Right ventricle myocardium inferior (tissue), 1 donor: ENCODE measurements at regions not wholly inside any gene's neighbourhood (a gene's known extent, or its start where the extent isn't known, plus 50 kb on each side); places are given as distances from the start of the nearest gene placed in this dataset.

Experiments used
- ATAC-seq: fragments of 200-7000 bp; cut with Tn5 transposase; one replicate; pipeline ENCODE4 v1.9.1; 2020; ENCODE audit warnings: mild to moderate bottlenecking, moderate library complexity
- DNase-seq: peaks from one replicate; pipeline ENCODE4 v3.0.0; 2021; ENCODE audit errors: missing footprints
- intact Hi-C: fragments of 100-400 bp; cut with DNase I; formaldehyde crosslinking; loops from one replicate; pipeline ENCODE4 v1.11.0; 2022
- donor health status: DM: no; HTN: yes; CAD: no; lungs with severe emphysema.

GRCh38 chr14:95444132-95445129, 72.0 kb downstream of the SYNE3 start:
- intact Hi-C loops: loop anchor here (10.0 kb wide), 1 partner anchor 550 kb away; no protein-coding TSS in a partner anchor
- DNase-seq: no peak
- no peak for ATAC-seq

DNA sequence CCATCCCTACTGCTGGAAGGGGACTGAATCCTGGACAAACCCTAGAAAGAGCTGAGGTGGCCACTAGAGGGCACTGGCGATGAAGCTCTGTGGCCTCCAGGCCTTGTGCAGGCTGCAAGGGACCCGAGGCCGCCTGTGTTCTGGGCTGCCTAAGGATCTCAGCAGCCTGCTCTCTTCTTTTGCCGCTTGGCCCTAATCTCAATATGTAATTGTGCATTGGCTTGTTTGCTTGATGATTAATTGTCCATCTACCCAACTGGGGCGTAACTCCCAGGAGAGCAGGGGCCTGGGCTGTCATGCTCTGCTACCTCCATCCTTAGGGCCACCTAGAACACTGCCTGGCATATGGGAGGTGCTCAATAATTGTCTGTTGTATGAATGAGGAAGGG, 73.8 kb downstream of the SYNE3 start:
- ATAC-seq: peak; percentile 94
- intact Hi-C loops: loop anchor here (1.0 to 10.0 kb wide), 2 partner anchors 85 to 552 kb away; no protein-coding TSS in a partner anchor
- peak; percentile 89 for DNase-seq

GRCh38 chr14:95442016-95442632, 74.3 kb downstream of the SYNE3 start:
- no peak for ATAC-seq
- no peak for DNase-seq
- intact Hi-C loops: loop anchor here (1.0 to 10.0 kb wide), 2 partner anchors 85 to 553 kb away; no protein-coding TSS in a partner anchor

GRCh38 chr14:95440951-95441350, 75.5 kb downstream of the SYNE3 start:
- DNase-seq: no peak
- no peak for ATAC-seq
- intact Hi-C loops: loop anchor here (10.0 kb wide), 1 partner anchor 554 kb away; no protein-coding TSS in a partner anchor

GRCh38 chr14:95440496-95440895, 76.0 kb downstream of the SYNE3 start:
- intact Hi-C loops: loop anchor here (10.0 kb wide), 1 partner anchor 554 kb away; no protein-coding TSS in a partner anchor
- DNase-seq (no peak), ATAC-seq (no peak)

GRCh38 chr14:95439881-95440280, 76.6 kb downstream of the SYNE3 start:
- no peak for DNase-seq
- ATAC-seq: no peak
- intact Hi-C loops: loop anchor here (10.0 kb wide), 1 partner anchor 555 kb away; no protein-coding TSS in a partner anchor

DNA sequence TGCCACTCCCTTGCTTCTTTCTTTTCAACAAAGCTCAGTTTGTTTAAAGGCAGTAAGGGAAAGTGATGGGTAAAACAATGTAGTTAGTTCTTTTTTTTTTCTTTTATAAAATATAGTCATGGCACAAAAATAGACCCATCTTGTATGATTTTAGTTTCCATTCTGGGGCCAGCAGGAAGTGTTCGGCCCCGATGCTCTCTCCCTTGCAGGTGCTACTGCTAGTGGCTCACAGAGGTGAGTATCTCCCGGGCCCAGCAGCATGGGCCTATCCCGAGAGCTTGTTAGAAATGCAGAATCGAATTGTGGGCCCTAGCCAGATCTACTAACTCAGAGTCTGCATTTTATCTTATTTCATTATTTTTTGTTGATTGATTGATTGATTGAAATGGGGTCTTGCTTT, 78.7 kb downstream of the SYNE3 start:
- intact Hi-C loops: no loop called here
- ATAC-seq: no peak
- no peak for DNase-seq

- intact Hi-C loops: no loop called here
- ATAC-seq: no peak
- no peak for DNase-seq
These were observed 80.1 kb downstream of the SYNE3 start for GRCh38 chr14:95436354-95436753.

DNA sequence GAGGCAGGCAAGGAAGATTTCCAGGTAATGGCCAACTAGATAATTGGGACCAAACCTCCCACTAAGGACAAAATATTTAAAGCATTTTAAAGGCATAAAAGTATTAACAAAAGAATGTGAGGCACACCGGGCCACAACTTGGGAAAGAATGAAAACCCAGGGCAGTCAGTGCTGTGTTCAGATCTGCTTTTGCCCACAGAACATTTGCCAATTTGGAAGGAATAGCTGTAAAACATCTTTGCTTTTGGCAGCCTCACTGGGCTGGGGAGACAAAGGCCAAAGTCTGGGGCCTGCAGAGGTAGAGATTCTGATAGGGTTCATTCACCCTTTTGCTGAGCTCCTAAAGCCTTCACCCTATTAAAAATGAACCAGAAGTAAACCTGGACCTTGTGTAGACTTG, 82.3 kb downstream of the SYNE3 start:
- no peak for ATAC-seq
- no peak for DNase-seq
- intact Hi-C loops: loop anchor here (5.0 kb wide), 3 partner anchors 262 to 747 kb away; no protein-coding TSS in a partner anchor

GRCh38 chr14:95433094-95433478, 83.4 kb downstream of the SYNE3 start:
- ATAC-seq (no peak), DNase-seq (no peak)
- intact Hi-C loops: loop anchor here (5.0 kb wide), 3 partner anchors 261 to 746 kb away; no protein-coding TSS in a partner anchor

DNA sequence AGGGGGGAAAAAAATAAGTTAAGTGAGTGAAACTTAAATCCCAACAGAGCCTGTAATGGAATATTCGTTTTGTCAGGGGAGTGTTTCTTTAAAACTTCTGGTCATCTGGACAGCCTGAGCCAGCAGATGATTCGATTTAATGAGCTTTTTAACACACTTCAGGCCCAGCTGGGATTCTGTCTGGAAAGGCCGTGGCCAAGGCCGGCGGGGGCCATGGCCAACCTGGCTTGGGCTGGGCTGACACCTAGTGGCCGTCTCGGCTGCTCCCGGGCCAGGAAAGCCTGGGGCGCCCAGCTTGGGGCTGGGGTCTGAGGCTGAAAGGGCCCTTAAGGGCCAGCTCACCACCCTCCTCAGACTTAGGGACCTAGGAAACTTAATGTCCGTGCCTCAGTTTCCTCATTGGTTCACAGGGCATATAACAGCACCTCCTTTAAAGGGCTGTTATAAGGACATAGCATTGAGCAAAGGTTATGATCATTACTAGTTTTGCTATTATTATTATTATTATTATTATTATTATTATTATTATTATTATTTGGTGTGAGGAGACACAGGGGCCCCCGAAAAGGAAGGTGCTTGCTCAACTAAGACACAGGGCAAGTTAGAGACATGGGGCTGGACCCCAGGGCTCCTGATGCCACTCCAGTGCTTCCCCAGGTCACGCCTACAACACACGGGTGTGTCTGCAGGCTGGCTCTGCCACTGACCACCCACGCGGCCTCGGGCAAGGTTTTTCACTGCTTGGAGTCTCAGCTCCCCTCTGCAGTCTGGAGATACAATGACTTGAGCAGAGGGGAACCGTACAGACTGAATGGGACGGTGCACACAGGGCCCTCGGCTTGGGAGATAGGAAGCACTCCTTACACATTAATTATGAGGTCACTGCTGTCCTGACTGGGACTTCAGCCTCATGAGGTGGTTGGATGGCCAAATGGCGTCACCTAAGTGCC, 84.0 kb downstream of the SYNE3 start:
- intact Hi-C loops: loop anchor here (5.0 kb wide), 3 partner anchors 260 to 745 kb away; no protein-coding TSS in a partner anchor
- DNase-seq (peak; percentile 75), ATAC-seq (peak; percentile 85)

GRCh38 chr14:95431199-95432143, 85.0 kb downstream of the SYNE3 start:
- intact Hi-C loops: loop anchor here (5.0 kb wide), 3 partner anchors 259 to 744 kb away; no protein-coding TSS in a partner anchor
- DNase-seq (no peak), ATAC-seq (peak; percentile 47)

- no peak for ATAC-seq
- intact Hi-C loops: loop anchor here (5.0 to 10.0 kb wide), 2 partner anchors 106 to 234 kb away; no protein-coding TSS in a partner anchor
- DNase-seq: no peak
These were observed 87.9 kb downstream of the SYNE3 start for GRCh38 chr14:95428557-95428956.

DNA sequence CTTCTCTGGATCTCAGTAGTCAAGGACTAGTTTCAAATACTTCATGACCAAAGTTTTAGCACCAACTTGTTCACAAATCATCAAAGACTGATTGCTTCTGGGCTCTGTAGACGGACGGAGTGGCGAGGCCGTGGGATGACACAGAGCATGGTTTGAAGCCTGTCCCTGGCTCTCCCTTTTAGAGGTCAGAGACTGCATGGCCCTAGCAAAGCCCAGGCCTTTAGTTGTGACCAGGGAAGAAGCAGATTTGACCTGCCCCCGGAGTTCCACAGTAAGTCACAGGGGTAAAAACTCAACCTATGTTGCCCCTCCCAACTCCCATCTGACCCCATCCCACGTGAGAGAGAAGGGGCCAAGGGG, 90.4 kb downstream of the SYNE3 start:
- intact Hi-C loops: loop anchor here (5.0 to 10.0 kb wide), 2 partner anchors 104 to 231 kb away; no protein-coding TSS in a partner anchor
- no peak for ATAC-seq
- no peak for DNase-seq

- DNase-seq (no peak), ATAC-seq (no peak)
- intact Hi-C loops: loop anchor here (5.0 to 10.0 kb wide), 2 partner anchors 103 to 231 kb away; no protein-coding TSS in a partner anchor
These were observed 90.9 kb downstream of the SYNE3 start for GRCh38 chr14:95425369-95426115.

DNA sequence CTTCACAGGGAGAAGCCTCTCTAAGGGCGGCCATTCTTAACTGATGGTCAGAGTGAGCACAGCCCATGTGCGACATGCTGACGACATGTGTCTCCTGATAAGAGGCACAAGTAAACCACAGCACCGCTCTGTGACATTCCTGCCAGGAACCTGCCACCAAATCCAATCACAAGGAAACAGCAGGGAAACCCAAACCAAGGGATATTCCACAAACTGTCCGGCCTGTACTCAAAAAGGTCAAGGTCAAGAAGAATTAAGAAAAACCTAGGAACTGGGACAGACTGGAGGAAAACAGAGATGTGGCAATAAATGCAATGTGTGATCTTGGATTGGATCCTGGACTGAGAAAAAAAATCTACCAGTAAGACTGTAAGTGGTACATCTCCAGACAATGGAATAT, 91.9 kb downstream of the SYNE3 start:
- intact Hi-C loops: loop anchor here (10.0 kb wide), 1 partner anchor 230 kb away; no protein-coding TSS in a partner anchor
- DNase-seq (no peak), ATAC-seq (peak; percentile 76)
